HG03097 (cell line): ENCODE measurements at regions not wholly inside any gene's neighbourhood (a gene's known extent, or its start where the extent isn't known, plus 50 kb on each side); places are given as distances from the start of the nearest gene placed in this dataset.

Experiments
- ATAC-seq: cut with Tn5 transposase; IDR thresholded peaks from one replicate; pipeline ENCODE4 v1.9.1; 2021; ENCODE audit not compliant: unreplicated experiment, low FRiP score

DNA sequence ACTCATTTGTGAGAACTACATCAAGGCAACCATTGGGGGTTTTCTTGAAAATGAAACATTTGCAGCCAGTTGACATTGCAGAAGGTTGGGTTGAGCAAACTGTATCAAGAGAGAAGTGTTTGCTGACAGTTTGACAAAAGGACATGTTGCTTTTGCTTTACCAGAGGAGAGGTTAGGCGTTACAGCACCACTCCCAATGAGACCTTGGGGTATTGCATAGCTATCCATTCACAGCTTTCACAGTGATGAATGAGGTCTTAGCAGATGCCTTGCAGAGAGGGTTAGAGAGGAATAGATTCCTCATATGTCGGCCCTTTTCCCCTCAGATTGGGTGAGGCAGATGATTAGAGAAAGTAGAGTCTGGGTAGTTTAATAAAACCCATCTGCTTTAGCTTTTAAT, 988.9 kb upstream of the FLRT2 start:
- no peak for ATAC-seq

DNA sequence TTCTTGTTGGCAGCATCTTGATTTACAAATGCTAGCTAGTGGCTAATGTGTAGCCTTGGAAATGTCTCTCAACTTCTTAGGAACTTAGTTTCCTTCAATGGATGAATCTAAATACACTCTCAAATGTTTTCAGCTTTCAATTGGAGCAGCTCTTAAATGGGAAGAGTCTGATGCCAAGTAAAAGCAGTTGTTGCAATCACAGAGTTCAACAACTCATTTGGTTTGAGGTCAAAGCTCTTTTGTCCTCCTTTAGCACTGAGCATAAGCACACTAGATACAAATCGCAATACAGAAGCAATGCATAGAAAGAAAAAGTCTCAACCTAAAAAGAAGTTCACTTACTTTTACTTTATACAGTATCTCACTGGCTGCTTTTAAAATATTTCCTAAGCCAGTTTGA, 986.1 kb upstream of the FLRT2 start:
- no peak for ATAC-seq

DNA sequence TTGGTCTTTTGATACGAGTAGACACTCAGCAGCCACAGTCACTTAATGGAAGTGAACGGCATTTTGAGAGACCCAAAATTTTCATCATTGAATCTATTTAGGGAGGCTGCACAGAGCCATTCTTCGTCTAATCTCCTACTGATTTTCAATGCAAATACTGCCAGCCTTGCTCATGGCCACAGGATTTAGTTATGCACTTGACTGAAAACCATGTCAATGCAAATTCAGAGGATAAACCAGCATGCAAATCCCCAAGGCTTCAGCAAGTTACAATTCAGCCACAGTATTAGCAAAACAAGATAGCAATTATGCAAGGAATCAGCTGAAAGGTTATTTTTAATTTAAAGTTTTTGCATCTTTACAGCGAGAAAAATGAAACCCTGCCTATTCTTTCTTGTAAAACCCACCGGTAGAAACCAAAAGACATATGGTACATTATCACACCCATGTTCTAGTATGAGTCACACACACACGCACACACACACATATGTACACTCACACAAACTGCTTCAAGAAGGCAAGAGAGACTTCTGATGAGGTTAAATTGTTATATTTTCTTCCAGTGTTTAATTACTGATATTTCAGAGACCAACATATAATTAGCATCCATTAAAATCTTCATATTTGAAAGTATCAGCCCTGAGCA, 985.3 kb upstream of the FLRT2 start:
- no peak for ATAC-seq

DNA sequence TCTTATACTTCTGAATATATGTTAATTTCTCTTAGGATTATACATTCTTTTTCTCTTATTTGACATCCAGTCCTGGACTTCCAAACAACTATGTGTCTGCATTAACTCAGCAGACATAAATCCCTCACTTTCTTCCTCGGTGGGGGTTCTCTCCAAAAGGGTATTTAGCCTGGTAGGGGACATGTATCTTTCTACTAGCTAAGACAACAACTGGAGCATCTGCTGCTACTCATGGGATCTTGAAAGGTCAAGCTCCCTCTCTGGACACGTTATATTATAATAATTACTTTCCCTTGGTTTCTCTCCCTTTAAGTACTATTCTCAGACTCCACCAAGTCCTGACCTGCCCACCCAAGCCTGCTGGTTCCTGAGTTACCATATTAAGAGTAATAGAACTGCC, 983.7 kb upstream of the FLRT2 start:
- no peak for ATAC-seq

DNA sequence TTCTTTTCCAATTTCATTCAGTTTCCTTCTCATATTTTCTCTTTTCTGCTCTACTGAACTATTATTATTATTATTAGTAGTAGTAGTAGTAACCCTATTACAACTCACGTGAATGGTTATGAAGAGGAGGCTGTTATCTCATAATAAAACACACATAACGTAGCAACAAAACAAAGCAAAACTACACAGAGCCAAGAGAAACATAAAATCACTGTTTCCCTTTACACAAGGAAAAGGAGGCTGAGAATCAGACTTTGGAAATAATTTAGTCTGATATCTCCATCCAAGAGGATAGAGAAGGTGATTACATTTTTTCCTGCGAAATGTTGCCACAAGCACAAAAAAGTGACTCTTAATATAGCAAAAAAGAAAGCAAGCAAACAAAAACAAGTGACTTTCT, 975.8 kb upstream of the FLRT2 start:
- ATAC-seq, result no peak

DNA sequence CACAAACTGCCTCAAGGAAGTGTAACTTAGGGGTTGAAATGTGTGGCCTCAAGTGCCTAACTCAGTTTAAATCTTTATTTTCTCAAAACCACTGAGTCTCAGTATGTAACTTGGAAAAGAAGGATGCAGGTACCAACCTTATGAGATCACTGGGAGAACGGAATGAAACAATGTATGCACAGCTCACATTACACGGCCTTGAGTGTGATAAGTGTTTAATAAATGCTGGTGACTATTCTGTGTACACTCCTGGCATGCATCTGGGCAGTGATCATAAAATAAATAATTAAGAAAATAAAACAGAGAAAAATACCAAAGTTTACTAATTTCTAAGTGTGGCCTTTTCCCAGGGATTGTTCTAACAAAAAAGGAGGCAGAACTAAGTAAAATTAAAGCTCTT, 974.5 kb upstream of the FLRT2 start:
- no peak for ATAC-seq

DNA sequence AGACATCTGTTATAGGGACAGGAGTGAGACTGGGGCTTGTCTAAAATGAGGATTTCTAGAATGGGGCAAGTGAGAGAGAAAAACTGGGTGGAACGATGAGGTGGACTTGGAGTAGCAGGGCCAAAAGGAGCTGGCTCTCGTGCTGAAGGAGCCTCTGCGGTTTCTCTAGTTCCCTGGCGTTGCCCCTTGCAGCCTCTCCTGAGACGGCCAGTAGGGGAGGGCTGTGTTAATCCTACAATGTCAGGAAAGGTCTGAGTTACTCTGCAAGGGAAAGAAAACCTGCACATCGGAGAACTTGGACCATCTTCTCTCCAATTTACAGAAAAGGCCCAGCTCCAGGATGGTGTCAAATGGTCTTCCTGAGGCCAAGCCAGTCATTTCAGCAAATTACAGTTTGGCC, 963.8 kb upstream of the FLRT2 start:
- no peak for ATAC-seq

DNA sequence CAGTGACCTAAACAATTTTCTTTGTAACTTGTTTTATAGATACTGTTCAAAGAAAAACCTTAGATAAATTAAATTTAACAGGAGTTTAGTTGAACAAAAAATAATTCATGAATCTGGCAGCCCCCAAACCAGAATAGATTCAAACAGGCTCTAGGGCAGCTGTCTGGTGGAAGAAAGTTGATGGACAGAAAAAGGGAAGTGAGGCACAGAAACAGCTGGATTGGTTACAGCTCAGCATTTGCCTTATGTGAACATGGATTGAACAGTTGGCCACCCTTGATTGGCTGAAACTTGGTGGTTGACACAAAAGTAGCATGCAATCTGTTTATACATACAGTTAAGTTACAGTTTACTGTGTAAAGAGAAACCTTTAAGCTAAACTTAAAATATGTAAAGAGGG, 954.3 kb upstream of the FLRT2 start:
- no peak for ATAC-seq

DNA sequence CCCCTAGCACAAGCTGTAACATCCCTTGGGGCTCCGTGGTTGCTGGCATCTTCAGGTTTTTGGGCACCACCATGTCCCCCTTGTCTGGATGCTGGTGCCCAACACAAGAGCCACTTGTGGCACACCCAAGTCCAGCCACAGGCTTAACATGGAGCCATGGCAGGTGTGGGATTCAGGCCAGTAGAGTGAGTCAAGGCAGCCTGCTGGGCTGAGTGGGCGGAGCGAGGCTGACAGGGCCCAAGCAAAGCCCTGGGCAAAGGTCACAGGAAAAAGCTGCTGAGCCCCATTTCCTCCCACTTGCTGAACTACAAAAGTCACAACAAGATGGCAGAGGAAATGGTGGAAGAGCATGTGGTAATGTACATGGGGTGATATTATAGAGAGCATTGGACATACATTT, 950.7 kb upstream of the FLRT2 start:
- no peak for ATAC-seq

DNA sequence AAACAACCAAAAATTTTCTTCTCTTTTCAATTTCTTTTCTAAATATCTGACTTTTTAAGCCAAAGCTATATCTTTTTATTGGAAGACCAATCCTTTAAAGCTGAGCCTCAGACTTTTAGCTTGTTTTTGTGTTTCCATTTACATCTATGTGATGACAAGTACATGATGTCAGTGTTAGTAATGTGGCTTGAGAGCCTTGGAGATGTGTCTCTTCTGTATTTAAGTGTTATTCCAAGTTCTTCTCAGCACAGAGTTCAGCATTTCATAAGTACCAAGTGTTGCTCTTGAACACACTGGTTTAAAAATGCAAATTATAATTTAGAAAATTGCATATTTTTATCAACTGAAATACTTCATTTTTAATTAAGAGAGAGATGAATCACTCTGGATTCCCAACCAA, 948.9 kb upstream of the FLRT2 start:
- ATAC-seq, result no peak

DNA sequence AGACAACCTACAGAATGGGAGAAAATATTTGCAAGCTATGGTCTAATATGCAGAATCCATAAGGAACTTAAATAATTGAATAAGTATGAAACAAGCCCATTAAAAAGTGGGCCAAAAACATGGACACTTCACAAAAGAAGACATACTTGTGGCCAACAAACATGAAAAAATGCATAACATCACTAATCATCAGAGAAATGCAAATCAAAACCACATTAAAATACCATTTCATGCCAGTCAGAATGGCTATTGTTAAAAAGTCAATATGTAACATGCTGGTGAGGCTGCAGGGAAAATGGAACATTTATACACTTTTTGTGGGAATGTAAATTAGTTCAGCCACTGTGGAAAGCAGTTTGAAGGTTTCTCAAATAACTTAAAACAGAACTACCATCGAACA, 945.4 kb upstream of the FLRT2 start:
- ATAC-seq, result no peak

DNA sequence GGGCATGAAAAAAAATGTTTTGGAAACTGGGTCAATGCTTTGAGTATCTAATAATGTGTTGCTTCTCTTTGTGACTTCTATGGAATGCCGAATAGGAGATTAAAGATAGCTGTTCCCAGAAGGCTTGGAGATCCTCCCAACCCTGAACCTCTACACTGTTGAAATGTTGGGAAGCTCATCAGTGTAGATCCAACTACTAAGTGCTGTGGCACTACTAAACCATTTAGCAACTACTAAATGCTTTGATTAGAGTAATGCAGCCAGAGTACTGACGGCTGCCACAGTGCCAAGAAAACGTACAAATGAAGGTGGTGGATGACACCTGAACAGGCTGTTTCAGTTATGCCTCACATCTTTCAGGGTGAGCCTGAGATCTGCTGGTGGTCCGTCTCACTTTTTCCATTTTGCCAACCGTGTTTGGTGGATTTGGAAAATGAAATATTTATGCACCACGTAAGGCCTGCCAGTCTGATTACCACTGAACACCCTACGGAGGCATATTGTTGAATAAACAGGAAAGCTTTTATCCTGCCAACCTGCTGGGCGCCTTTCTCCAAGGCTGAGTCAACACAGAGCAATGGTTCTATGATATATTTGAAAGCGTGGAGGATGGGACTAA, 938.0 kb upstream of the FLRT2 start:
- no peak for ATAC-seq

DNA sequence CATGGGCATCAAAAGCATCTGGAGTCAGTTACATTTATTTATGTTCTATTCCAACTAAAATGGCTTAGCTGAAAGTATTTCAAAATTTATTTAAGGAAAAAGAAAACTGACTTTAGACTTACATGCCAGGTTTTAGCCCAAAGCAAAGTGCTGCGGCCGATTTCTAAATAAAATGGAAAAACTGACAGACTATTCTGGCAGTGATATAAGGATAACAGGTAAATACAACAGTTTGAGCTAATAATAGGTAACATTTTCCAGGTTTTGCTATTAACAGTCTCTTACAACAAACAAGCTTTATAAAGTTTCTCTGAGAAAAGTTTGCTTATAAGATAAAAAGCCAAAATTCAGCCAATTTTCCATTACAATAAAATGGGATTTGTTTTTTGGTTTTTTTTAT, 937.2 kb upstream of the FLRT2 start:
- ATAC-seq, result no peak

DNA sequence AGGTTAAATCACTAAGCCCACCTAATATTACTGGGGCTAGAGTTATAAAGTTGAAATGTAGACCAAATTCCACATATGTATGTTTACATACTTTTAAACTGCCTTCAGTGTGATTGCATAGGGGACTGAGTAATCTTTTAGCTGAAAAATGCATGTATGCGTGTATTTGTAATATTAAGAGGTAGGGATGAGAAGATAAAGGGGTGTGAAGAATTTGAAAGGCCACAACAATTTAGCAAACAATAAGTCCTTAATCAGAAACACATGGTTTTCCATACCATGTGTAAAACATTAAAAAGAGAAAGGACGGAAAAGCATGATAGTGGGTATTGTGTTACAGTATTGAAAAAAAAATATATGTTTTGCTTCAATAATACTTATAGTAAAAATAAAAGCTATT, 919.9 kb upstream of the FLRT2 start:
- no peak for ATAC-seq

DNA sequence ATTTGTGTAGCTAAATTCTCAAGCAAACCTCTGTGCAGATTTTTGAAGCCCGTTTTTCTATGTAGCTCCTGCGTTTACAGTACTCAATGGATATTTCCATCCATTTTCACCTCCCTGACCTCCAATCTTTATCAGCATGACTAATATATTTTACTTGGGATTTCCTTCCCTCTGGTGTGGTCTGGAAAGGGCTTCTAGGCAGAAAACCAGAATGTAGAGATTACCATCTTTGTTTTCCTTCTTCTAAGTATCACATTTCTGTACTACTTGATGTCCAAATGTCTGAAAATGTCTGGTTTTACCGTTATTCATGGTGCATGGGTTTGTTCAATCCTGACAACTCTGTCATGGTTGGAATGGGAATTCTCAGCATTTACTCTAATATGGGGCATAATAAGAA, 907.6 kb upstream of the FLRT2 start:
- no peak for ATAC-seq

DNA sequence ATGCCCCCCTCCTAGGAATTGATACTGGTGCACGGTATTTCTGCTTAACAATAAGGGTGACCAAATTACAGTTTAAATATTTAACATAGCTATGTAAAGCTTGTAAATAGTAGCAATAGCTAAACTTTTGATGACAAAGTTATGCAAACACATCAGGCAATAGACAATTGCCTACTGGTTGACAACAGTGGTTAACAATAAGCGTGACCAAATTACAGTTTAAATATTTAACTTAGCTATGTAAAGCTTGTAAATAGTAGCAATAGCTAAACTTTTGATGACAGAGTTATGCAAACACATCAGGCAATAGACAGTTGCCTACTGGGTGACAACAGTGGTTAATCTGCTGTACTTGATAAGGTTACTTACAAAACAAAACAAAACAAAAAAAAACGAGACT, 886.5 kb upstream of the FLRT2 start:
- no peak for ATAC-seq

DNA sequence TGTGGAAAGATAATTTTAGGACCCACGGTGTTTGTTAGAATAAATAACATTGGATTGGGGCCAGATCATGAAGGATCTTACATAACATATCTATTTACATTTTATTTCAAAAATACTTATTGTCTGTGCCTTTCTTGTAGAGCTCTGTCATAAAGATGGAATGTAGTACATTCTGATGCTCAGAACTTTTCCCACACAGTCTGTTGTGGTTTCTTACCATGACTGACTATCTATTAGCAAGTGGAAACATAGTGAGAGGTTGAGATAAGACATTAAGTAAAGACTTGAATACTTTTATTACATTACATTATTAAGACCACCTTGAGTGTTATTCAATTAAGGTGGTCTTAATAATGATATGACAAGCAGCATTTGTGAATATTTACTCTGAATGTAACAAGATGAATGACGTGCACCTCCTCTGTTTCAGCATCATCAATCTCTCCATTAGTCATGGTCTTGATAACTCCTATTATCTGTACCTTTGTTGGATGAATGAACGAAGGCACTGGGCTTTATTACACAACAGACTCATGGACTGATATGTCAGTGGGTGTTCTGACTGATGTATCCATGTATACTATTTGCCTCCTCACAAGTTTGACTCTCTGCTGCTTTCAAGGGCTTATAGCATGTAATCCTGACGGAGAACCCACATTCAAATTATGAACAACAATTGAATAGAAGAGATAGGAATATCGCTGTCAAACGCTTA, 883.0 kb upstream of the FLRT2 start:
- no peak for ATAC-seq

DNA sequence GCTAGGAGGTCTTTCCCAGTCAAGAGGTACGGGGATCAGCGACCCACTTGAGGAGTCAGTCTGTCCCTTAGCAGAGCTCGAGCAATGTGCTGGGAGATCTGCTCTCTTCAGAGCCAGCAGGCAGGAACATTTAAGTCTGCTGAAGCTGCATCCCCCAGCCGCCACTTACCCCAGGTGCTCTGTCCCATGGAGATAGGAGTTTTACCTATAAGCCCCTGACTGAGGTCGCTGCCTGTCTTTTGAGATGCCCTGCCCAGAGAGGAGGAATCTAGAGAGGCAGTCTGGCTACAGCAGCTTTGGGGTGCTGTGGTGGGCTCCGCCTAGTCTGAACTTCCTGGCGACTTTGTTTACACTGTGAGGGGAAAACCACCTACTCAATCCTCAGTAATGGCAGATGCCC, 874.9 kb upstream of the FLRT2 start:
- ATAC-seq, result no peak

DNA sequence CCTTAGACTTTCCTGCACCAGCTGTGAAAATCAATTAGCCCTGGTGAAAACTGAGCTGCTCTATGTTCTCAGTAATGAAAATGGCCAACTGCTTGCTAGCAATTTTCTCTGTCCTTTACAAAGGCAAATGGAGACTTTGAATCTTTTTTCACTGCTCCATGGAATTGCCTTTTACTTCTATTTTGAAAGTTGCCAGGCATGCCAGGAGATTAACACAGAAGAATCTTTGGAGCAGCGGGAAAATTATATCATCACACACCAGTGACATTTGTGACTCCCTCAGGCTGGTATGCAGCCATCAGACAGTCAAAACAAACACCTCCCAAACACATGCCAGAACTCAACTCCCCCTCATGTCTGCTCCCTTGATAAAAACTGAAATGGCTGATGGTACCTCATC, 872.0 kb upstream of the FLRT2 start:
- no peak for ATAC-seq

DNA sequence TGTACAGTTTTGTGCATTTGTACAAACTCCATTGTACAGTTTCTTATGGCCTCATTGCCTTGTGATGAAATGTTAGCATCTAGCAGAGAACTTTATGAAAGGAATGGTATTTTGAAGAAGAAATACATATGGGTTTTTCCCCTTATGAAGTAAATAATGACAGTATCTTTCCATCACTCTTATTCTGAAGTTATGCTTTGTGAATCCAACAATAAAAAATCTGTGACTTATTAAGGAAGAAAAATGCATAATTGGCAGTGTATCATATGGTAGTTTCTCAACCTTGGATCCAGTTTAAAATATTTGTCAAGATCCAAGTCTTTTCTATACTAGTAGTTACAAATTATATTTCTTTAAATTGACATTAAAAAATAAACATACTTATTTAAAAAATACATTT, 859.1 kb upstream of the FLRT2 start:
- no peak for ATAC-seq

DNA sequence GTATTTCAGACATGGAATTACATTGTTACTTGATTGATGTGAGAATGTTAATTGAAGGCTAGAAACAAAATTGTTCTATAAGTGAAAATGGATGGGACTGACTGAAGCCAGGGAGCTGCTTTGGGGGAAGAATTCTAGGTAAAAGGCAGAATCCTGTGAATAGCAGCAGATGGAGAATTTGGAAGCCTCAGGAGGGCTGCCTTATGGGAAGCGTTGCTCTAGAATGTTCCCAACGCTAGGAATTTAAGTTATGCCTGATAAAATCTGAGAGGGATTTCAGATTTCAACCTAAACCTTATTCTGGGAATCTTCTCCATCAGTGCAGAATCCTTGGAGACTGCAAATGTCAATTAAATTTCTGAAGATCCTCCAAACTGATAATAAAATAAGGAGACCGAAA, 858.2 kb upstream of the FLRT2 start:
- ATAC-seq, result no peak

DNA sequence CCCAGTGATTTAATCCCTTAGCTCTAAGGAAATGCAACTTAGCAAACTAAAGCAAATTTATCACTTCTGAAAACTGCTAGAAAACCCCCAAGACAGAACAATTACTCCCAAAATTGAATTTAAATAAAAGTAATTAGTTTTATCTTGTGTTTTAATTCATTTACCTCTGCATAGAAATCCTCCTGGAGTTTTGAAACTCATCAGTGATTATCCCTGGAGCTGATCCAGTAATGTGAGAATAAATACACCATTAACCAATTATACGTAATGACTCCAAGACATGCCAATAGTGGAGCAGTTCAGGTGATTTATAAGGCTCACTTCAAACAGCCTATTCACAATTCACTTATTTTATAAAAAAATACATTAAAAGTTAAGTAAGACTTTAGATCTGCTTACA, 855.3 kb upstream of the FLRT2 start:
- no peak for ATAC-seq
